ENCODE measurements at regions not wholly inside any gene's neighbourhood (a gene's known extent, or its start where the extent isn't known, plus 50 kb on each side); places are given as distances from the start of the nearest gene placed in this dataset.

GRCh38 chr4:33073811-33074210 lies 2353.6 kb downstream of the PCDH7 start:
- H3K9me3 Mint-ChIP-seq (ENCODE audit: low read depth, unreplicated experiment): no peaks in the 10 kb centered on the region
- H3K27me3 Mint-ChIP-seq (ENCODE audit: unreplicated experiment): no peaks in the 10 kb centered on the region
- BruUV-seq (replicated peaks): no TSS peak
- CTCF ChIA-PET: no interaction called here
- no peaks in the 10 kb centered on the region for H3K4me1 Mint-ChIP-seq (ENCODE audit: low read depth, unreplicated experiment)
- no peak overlapping the region for H3K27ac Mint-ChIP-seq (ENCODE audit: unreplicated experiment)
- H3K4me3 Mint-ChIP-seq (ENCODE audit: low read depth, unreplicated experiment): no peak overlapping the region
- TF ChIP-seq, protein P1, sequence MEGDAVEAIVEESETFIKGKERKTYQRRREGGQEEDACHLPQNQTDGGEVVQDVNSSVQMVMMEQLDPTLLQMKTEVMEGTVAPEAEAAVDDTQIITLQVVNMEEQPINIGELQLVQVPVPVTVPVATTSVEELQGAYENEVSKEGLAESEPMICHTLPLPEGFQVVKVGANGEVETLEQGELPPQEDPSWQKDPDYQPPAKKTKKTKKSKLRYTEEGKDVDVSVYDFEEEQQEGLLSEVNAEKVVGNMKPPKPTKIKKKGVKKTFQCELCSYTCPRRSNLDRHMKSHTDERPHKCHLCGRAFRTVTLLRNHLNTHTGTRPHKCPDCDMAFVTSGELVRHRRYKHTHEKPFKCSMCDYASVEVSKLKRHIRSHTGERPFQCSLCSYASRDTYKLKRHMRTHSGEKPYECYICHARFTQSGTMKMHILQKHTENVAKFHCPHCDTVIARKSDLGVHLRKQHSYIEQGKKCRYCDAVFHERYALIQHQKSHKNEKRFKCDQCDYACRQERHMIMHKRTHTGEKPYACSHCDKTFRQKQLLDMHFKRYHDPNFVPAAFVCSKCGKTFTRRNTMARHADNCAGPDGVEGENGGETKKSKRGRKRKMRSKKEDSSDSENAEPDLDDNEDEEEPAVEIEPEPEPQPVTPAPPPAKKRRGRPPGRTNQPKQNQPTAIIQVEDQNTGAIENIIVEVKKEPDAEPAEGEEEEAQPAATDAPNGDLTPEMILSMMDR (IDR thresholded peaks at IDR 0.05; ENCODE audit: unreplicated experiment): no peak
- intact Hi-C loops (cut with micrococcal nuclease; ENCODE audit: unreplicated experiment): no loop called here
- no peak for DNase-seq
- H3K36me3 Mint-ChIP-seq (ENCODE audit: insufficient read depth, unreplicated experiment): no peaks in the 10 kb centered on the region

DNA sequence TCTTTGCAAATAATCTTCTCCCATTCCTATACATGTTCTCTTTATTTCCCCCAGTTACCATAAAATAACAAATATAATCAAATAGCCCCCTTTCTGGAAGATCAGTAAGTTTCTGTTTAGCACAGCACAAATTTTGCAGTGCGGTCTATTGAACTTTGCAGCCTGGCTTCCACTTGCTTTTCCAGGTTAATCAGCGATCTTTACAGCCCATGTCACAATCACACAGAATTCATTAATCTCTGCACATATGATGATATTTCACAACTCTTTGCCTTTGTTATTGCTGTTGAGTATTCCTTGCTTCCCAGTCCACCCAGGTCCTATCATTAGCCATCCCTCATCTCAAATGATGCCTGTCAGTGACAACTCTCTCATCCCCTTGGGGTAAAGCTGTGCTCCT lies 2358.0 kb downstream of the PCDH7 start:
- CTCF ChIA-PET: interaction anchor here (0.7 kb wide), 1 partner anchor 13 kb away, joined by 5 read pairs; no protein-coding TSS in a partner anchor
- no peaks in the 10 kb centered on the region for H3K9me3 Mint-ChIP-seq (ENCODE audit: low read depth, unreplicated experiment)
- H3K4me3 Mint-ChIP-seq (ENCODE audit: low read depth, unreplicated experiment): no peak overlapping the region
- no peaks in the 10 kb centered on the region for H3K36me3 Mint-ChIP-seq (ENCODE audit: insufficient read depth, unreplicated experiment)
- H3K4me1 Mint-ChIP-seq (ENCODE audit: low read depth, unreplicated experiment): no peaks in the 10 kb centered on the region
- BruUV-seq (replicated peaks): no TSS peak
- intact Hi-C loops (cut with micrococcal nuclease; ENCODE audit: unreplicated experiment): no loop called here
- DNase-seq: no peak
- H3K27me3 Mint-ChIP-seq (ENCODE audit: unreplicated experiment): no peaks in the 10 kb centered on the region
- H3K27ac Mint-ChIP-seq (ENCODE audit: unreplicated experiment): no peak overlapping the region
- TF ChIP-seq, protein P1 (IDR thresholded peaks at IDR 0.05; ENCODE audit: unreplicated experiment): no peak

- Mint-ChIP-seq H3K27ac (ENCODE audit: unreplicated experiment) (no peak overlapping the region), H3K9me3 (ENCODE audit: low read depth, unreplicated experiment) (no peaks in the 10 kb centered on the region), H3K36me3 (ENCODE audit: insufficient read depth, unreplicated experiment) (no peaks in the 10 kb centered on the region), H3K4me3 (ENCODE audit: low read depth, unreplicated experiment) (no peak overlapping the region), H3K27me3 (ENCODE audit: unreplicated experiment) (no peaks in the 10 kb centered on the region), H3K4me1 (ENCODE audit: low read depth, unreplicated experiment) (no peaks in the 10 kb centered on the region)
- BruUV-seq (replicated peaks): no TSS peak
- CTCF ChIA-PET: no interaction called here
- DNase-seq: no peak
- TF ChIP-seq, protein P1 (IDR thresholded peaks at IDR 0.05; ENCODE audit: unreplicated experiment): no peak
- intact Hi-C loops (cut with micrococcal nuclease; ENCODE audit: unreplicated experiment): no loop called here
These were observed 2360.1 kb downstream of the PCDH7 start for GRCh38 chr4:33080275-33080674.

- intact Hi-C loops (cut with micrococcal nuclease; ENCODE audit: unreplicated experiment): no loop called here
- TF ChIP-seq, protein P1 (IDR thresholded peaks at IDR 0.05; ENCODE audit: unreplicated experiment): no peak
- H3K27ac Mint-ChIP-seq (ENCODE audit: unreplicated experiment): no peak overlapping the region
- CTCF ChIA-PET: no interaction called here
- BruUV-seq (replicated peaks): no TSS peak
- no peak for DNase-seq
- H3K27me3 Mint-ChIP-seq (ENCODE audit: unreplicated experiment): no peaks in the 10 kb centered on the region
- no peaks in the 10 kb centered on the region for H3K4me1 Mint-ChIP-seq (ENCODE audit: low read depth, unreplicated experiment)
- H3K4me3 Mint-ChIP-seq (ENCODE audit: low read depth, unreplicated experiment): no peak overlapping the region
- H3K9me3 Mint-ChIP-seq (ENCODE audit: low read depth, unreplicated experiment): peaks cover 3% of the 10 kb centered on the region
- H3K36me3 Mint-ChIP-seq (ENCODE audit: insufficient read depth, unreplicated experiment): no peaks in the 10 kb centered on the region
These were observed 2365.5 kb downstream of the PCDH7 start for GRCh38 chr4:33085709-33086108.

Data from Calu3 (cell line).